Activated CD4-positive, alpha-beta T cell treated with anti-CD3 and anti-CD28 coated beads for 24 hours (primary cell): ENCODE measurements at regions not wholly inside any gene's neighbourhood (a gene's known extent, or its start where the extent isn't known, plus 50 kb on each side); places are given as distances from the start of the nearest gene placed in this dataset.

Source experiments
- DNase-seq, 2 donors: peaks; one replicate each; pipeline ENCODE4 v3.0.0-alpha.2; 2020; ENCODE audit warnings: low read depth in 2 of 2

GRCh38 chr18:75496151-75496550 lies 68.6 kb upstream of the SMIM21 start:
- DNase-seq: no peak

- no peak for DNase-seq
Measured at GRCh38 chr18:75492852-75493251, 65.3 kb upstream of the SMIM21 start.

- DNase-seq: no peak
Measured at GRCh38 chr18:75491361-75491760, 63.9 kb upstream of the SMIM21 start.

- DNase-seq: no peak
Measured at GRCh38 chr18:75489493-75490190, 62.1 kb upstream of the SMIM21 start.

- DNase-seq: no peak
Measured at GRCh38 chr18:75483662-75484061, 56.2 kb upstream of the SMIM21 start.

GRCh38 chr18:75482880-75483279 lies 55.4 kb upstream of the SMIM21 start:
- DNase-seq: no peak

GRCh38 chr18:75480487-75480886 lies 53.0 kb upstream of the SMIM21 start:
- no peak for DNase-seq

- DNase-seq: no peak
Measured at GRCh38 chr18:75478996-75479880, 51.7 kb upstream of the SMIM21 start.

- DNase-seq: no peak
Measured at GRCh38 chr18:75477900-75478299, 50.4 kb upstream of the SMIM21 start.
